HG03342 (cell line): ENCODE measurements at regions not wholly inside any gene's neighbourhood (a gene's known extent, or its start where the extent isn't known, plus 50 kb on each side); places are given as distances from the start of the nearest gene placed in this dataset.
"Not testable (repeated sequence)": the region's sequence is repeated elsewhere in the genome, so short reads cannot be mapped to it uniquely, and the experiment has no call there.

Source experiments
- ATAC-seq: cut with Tn5 transposase; IDR thresholded peaks from one replicate; pipeline ENCODE4 v1.9.1; 2021; ENCODE audit warnings: mild to moderate bottlenecking, moderate library complexity; ENCODE audit not compliant: unreplicated experiment

- ATAC-seq: no peak
These were observed 131.0 kb downstream of the ATXN3L start for GRCh38 chrX:13188731-13189309.

- not testable (repeated sequence) for ATAC-seq
These were observed 133.2 kb downstream of the ATXN3L start for GRCh38 chrX:13186643-13187042.

GRCh38 chrX:13180807-13181206 is 136.4 kb upstream of the FAM9C start:
- ATAC-seq: no peak

GRCh38 chrX:13179586-13179985 is 135.2 kb upstream of the FAM9C start:
- no peak for ATAC-seq

GRCh38 chrX:13179100-13179499 is 134.7 kb upstream of the FAM9C start:
- ATAC-seq: no peak

GRCh38 chrX:13177921-13178566 is 133.6 kb upstream of the FAM9C start:
- no peak for ATAC-seq

- ATAC-seq: no peak
These were observed 130.6 kb upstream of the FAM9C start for GRCh38 chrX:13175056-13175455.

- ATAC-seq: no peak
These were observed 126.6 kb upstream of the FAM9C start for GRCh38 chrX:13170966-13171558.

- no peak for ATAC-seq
These were observed 125.3 kb upstream of the FAM9C start for GRCh38 chrX:13169684-13170083.

- ATAC-seq: no peak
These were observed 123.8 kb upstream of the FAM9C start for GRCh38 chrX:13168269-13168668.

GRCh38 chrX:13167481-13168231 is 123.2 kb upstream of the FAM9C start:
- ATAC-seq: no peak

- ATAC-seq: no peak
These were observed 121.1 kb upstream of the FAM9C start for GRCh38 chrX:13165266-13166189.

GRCh38 chrX:13164611-13165010 is 120.2 kb upstream of the FAM9C start:
- ATAC-seq: no peak

GRCh38 chrX:13162772-13163410 is 118.5 kb upstream of the FAM9C start:
- no peak for ATAC-seq

- no peak for ATAC-seq
These were observed 115.5 kb upstream of the FAM9C start for GRCh38 chrX:13159886-13160285.

- no peak for ATAC-seq
These were observed 114.5 kb upstream of the FAM9C start for GRCh38 chrX:13158911-13159310.

- not testable (repeated sequence) for ATAC-seq
These were observed 111.1 kb upstream of the FAM9C start for GRCh38 chrX:13155550-13155949.

GRCh38 chrX:13153796-13154195 is 109.4 kb upstream of the FAM9C start:
- no peak for ATAC-seq

- ATAC-seq: no peak
These were observed 108.2 kb upstream of the FAM9C start for GRCh38 chrX:13152518-13153185.
